ENCODE measurements at regions not wholly inside any gene's neighbourhood (a gene's known extent, or its start where the extent isn't known, plus 50 kb on each side); places are given as distances from the start of the nearest gene placed in this dataset.

- no peak for DNase-seq (ENCODE audit: low spot score)
- no peak for TF ChIP-seq CTCF (IDR thresholded peaks at IDR 0.05; ENCODE audit: extremely low read depth, insufficient read depth, missing control alignments)
Observed at GRCh38 chr11:123286761-123287160, 91.7 kb upstream of the CLMP start.

DNA sequence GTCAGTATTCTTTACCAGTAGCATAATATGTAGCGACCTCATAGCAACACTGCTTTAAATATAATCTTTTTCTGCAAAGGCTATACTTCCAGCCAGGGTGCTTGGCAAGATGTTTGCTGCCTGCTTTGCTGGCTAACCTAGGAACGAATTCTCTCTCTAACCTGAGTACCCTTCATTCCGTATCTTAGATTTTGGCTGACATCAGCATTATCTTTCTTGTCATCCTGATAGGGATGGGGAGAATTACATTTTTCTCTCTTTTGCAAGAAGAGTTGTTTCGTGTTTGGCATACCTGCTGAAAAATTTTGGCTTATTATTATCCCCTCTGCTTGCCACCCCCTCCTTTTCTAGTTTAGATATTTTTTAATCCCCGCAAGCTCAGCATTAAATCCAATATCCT, 91.2 kb upstream of the CLMP start:
- in situ Hi-C loops (cut with MboI; ENCODE audit: low pct_unique_long_range_greater_than_20kb, low sequenced_read_pairs, unreplicated experiment): no loop called here
- no peak for TF ChIP-seq CTCF (IDR thresholded peaks at IDR 0.05; ENCODE audit: extremely low read depth, insufficient read depth, missing control alignments)
- no peak for DNase-seq (ENCODE audit: low spot score)

More at GRCh38 chr11:123286761-123287160, 91.7 kb upstream of the CLMP start:
- in situ Hi-C loops (cut with MboI; ENCODE audit: low pct_unique_long_range_greater_than_20kb, low sequenced_read_pairs, unreplicated experiment): no loop called here

- no peak for TF ChIP-seq CTCF (IDR thresholded peaks at IDR 0.05; ENCODE audit: extremely low read depth, insufficient read depth, missing control alignments)
- in situ Hi-C loops (cut with MboI; ENCODE audit: low pct_unique_long_range_greater_than_20kb, low sequenced_read_pairs, unreplicated experiment): no loop called here
- no peak for DNase-seq (ENCODE audit: low spot score)
Observed at GRCh38 chr11:123284454-123284853, 89.4 kb upstream of the CLMP start.

- in situ Hi-C loops (cut with MboI; ENCODE audit: low pct_unique_long_range_greater_than_20kb, low sequenced_read_pairs, unreplicated experiment): no loop called here
- no peak for DNase-seq (ENCODE audit: low spot score)
- no peak for TF ChIP-seq CTCF (IDR thresholded peaks at IDR 0.05; ENCODE audit: extremely low read depth, insufficient read depth, missing control alignments)
Observed at GRCh38 chr11:123282597-123282996, 87.5 kb upstream of the CLMP start.

- no peak for TF ChIP-seq CTCF (IDR thresholded peaks at IDR 0.05; ENCODE audit: extremely low read depth, insufficient read depth, missing control alignments)
- in situ Hi-C loops (cut with MboI; ENCODE audit: low pct_unique_long_range_greater_than_20kb, low sequenced_read_pairs, unreplicated experiment): no loop called here
- DNase-seq (ENCODE audit: low spot score): no peak
Observed at GRCh38 chr11:123273616-123274015, 78.6 kb upstream of the CLMP start.

GRCh38 chr11:123272565-123272964, 77.5 kb upstream of the CLMP start:
- TF ChIP-seq CTCF (IDR thresholded peaks at IDR 0.05; ENCODE audit: extremely low read depth, insufficient read depth, missing control alignments): no peak
- no peak for DNase-seq (ENCODE audit: low spot score)
- in situ Hi-C loops (cut with MboI; ENCODE audit: low pct_unique_long_range_greater_than_20kb, low sequenced_read_pairs, unreplicated experiment): no loop called here

DNA sequence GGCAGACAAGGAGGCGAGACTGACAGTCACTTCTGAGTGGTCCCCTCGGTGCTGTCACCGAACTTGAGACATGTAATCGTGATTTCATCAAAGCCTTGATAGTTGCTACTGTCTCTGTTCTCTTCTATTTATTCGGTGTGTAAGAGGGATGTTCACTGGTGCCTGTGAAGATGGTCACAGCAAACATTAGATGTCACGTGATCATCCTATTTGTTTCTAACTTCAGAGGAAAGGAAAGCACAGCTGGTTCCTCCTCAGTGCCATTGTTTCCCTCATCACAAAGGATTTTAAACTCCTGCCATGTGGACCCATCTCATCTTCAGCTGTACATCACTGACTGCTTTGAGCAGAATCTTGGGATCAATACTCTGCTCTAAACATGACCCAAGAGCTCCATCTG, 73.1 kb upstream of the CLMP start:
- in situ Hi-C loops (cut with MboI; ENCODE audit: low pct_unique_long_range_greater_than_20kb, low sequenced_read_pairs, unreplicated experiment): no loop called here
- TF ChIP-seq CTCF (IDR thresholded peaks at IDR 0.05; ENCODE audit: extremely low read depth, insufficient read depth, missing control alignments): no peak
- no peak for DNase-seq (ENCODE audit: low spot score)

Measured in GM13977 (cell line).